Tongue (tissue), 1 donor: ENCODE measurements at regions not wholly inside any gene's neighbourhood (a gene's known extent, or its start where the extent isn't known, plus 50 kb on each side); places are given as distances from the start of the nearest gene placed in this dataset.
"Not testable (repeated sequence)": the region's sequence is repeated elsewhere in the genome, so short reads cannot be mapped to it uniquely, and the experiment has no call there.

Experiments
- DNase-seq: peaks from one replicate; pipeline ENCODE4 v3.0.0-alpha.2; 2015

GRCh38 chr9:40097992-40098391 is 742.5 kb downstream of the SPATA31A1 start:
- DNase-seq: not testable (repeated sequence)

GRCh38 chr9:40106003-40106782 is 750.7 kb downstream of the SPATA31A1 start:
- peak; percentile 12 for DNase-seq

- DNase-seq: not testable (repeated sequence)
These were observed 751.3 kb downstream of the SPATA31A1 start for GRCh38 chr9:40106783-40107248.

- DNase-seq: not testable (repeated sequence)
These were observed 751.8 kb downstream of the SPATA31A1 start for GRCh38 chr9:40107251-40107650.

- DNase-seq: not testable (repeated sequence)
These were observed 753.0 kb downstream of the SPATA31A1 start for GRCh38 chr9:40108465-40108864.

GRCh38 chr9:40110751-40111150 is 755.3 kb downstream of the SPATA31A1 start:
- DNase-seq: not testable (repeated sequence)

GRCh38 chr9:40111571-40111970 is 756.1 kb downstream of the SPATA31A1 start:
- DNase-seq: not testable (repeated sequence)

- not testable (repeated sequence) for DNase-seq
These were observed 775.1 kb downstream of the SPATA31A1 start for GRCh38 chr9:40130598-40130997.

- DNase-seq: not testable (repeated sequence)
These were observed 813.7 kb downstream of the SPATA31A1 start for GRCh38 chr9:40169204-40169603.

GRCh38 chr9:40173316-40173715 is 817.8 kb downstream of the SPATA31A1 start:
- DNase-seq: not testable (repeated sequence)

- not testable (repeated sequence) for DNase-seq
These were observed 818.6 kb downstream of the SPATA31A1 start for GRCh38 chr9:40174035-40174434.

GRCh38 chr9:40177403-40177802 is 821.9 kb downstream of the SPATA31A1 start:
- DNase-seq: not testable (repeated sequence)

- not testable (repeated sequence) for DNase-seq
These were observed 835.9 kb downstream of the SPATA31A1 start for GRCh38 chr9:40191403-40191802.

- DNase-seq: not testable (repeated sequence)
These were observed 836.7 kb downstream of the SPATA31A1 start for GRCh38 chr9:40192162-40192561.

- not testable (repeated sequence) for DNase-seq
These were observed 840.8 kb downstream of the SPATA31A1 start for GRCh38 chr9:40196165-40196714.

- DNase-seq: not testable (repeated sequence)
These were observed 841.3 kb downstream of the SPATA31A1 start for GRCh38 chr9:40196803-40197202.

GRCh38 chr9:40221596-40222233 is 866.2 kb downstream of the SPATA31A1 start:
- DNase-seq: not testable (repeated sequence)

- DNase-seq: not testable (repeated sequence)
These were observed 867.2 kb downstream of the SPATA31A1 start for GRCh38 chr9:40222617-40223200.

- DNase-seq: not testable (repeated sequence)
These were observed 867.9 kb downstream of the SPATA31A1 start for GRCh38 chr9:40223353-40223752.
